ENCODE measurements at regions not wholly inside any gene's neighbourhood (a gene's known extent, or its start where the extent isn't known, plus 50 kb on each side); places are given as distances from the start of the nearest gene placed in this dataset.

DNA sequence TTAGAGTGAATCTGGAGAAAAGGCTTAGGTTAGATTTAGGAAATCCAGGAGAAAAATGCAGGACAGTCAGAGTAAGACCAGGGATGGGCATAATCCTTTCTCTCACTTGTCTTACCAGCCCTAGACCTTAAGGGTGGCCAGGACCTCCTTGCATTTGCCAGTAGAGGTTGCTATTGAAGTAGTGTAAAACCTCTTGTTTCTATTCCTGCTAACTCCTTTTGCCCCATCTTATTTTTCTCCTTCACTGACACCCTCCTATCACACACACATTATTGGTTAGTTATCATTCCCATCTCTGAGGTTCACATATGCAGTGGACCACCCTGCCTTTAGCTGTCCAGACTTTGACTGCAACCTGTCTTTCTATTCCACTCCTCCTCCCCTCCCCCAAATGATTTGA lies 75.0 kb upstream of the MACF1 start:
- no peak overlapping the region for H3K4me3 ChIP-seq (ENCODE audit: low read depth, low read length)
- TF ChIP-seq, protein P1, sequence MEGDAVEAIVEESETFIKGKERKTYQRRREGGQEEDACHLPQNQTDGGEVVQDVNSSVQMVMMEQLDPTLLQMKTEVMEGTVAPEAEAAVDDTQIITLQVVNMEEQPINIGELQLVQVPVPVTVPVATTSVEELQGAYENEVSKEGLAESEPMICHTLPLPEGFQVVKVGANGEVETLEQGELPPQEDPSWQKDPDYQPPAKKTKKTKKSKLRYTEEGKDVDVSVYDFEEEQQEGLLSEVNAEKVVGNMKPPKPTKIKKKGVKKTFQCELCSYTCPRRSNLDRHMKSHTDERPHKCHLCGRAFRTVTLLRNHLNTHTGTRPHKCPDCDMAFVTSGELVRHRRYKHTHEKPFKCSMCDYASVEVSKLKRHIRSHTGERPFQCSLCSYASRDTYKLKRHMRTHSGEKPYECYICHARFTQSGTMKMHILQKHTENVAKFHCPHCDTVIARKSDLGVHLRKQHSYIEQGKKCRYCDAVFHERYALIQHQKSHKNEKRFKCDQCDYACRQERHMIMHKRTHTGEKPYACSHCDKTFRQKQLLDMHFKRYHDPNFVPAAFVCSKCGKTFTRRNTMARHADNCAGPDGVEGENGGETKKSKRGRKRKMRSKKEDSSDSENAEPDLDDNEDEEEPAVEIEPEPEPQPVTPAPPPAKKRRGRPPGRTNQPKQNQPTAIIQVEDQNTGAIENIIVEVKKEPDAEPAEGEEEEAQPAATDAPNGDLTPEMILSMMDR (IDR thresholded peaks at IDR 0.05; ENCODE audit: borderline replicate concordance, insufficient read depth, low read depth, low read length): 0 out of 2 replicates have a peak, but pooled peaks have one; percentile 15

DNA sequence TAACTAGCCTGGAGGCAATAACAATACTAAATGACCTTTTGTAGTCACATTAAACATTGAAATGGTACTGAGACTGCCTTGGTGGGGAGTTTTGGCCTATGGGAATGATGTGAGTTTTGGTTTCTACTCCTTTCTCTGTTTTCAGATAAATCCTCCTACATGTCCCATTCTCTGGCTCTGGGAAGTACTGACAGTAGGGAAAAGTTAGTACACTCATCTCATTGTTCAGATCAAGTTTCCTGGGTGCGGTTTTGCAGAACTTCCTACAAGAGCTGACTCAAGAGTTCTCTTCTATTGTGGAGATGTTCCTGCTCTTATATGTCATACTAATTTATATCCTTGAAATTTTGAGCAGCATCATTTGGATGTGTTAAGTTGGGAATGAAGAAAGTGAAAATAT lies 74.2 kb upstream of the MACF1 start:
- H3K4me3 ChIP-seq (ENCODE audit: low read depth, low read length): no peak overlapping the region
- TF ChIP-seq, protein P1 (IDR thresholded peaks at IDR 0.05; ENCODE audit: borderline replicate concordance, insufficient read depth, low read depth, low read length): no peak

DNA sequence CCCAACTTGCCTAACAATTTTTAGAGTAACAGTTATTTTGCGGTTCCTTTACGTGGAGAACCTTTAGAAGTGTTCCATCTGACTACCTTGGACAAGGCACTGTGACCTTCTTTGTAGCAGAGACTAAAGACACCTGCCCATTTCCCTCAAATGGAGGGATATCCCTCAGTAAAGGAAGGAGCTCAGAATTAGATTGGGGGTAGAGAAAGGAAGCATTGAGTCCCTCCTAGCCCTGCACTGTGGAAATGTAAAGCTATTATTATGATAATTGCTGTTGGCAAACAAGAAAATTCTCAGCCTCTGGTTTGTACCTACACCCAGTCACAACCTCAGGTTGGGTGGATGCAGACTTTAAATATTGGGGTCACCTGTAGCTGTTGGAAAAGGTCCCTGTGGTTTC lies 72.6 kb upstream of the MACF1 start:
- TF ChIP-seq, protein P1 (IDR thresholded peaks at IDR 0.05; ENCODE audit: borderline replicate concordance, insufficient read depth, low read depth, low read length): no peak
- H3K4me3 ChIP-seq (ENCODE audit: low read depth, low read length): no peak overlapping the region

DNA sequence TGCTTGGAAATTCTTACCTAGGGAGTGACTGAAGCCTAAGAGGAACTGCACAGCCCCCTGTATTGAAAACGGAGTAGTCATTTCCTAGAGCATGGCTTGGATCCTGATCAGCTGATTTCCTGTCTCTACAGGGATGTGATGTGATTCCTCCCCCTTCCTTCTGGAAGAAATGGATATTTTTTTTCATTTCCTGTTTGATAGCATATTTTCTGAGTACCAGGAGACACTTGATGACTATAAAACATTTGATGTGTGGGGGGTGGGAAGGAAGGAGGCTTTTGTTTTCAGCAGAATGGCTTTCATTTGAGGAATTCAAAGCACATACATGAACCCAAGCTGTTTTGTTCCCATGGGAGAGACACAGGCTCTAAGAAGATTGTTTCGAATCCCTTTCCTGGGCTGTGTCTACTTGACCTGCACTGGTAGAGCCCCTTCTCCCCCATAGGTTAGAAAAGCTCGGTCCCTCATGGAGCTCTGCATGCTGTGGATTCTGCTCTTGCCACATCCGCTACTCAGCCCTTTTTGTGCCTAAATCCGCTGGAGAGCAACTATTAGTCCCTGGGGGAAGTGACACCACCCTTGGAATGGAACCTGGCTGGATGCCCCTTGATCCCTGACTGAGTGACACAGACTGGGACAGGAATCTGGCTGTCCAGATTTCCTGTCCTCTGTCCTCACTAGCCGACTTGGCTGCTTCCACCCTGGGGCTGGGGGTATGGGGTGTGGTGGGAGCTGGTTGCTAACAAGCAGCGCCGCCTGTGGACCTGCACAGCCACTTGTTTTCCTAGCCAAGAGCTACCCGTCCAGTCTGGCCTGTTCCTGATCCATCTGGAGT lies 71.8 kb upstream of the MACF1 start:
- no peak overlapping the region for H3K4me3 ChIP-seq (ENCODE audit: low read depth, low read length)
- TF ChIP-seq, protein P1 (IDR thresholded peaks at IDR 0.05; ENCODE audit: borderline replicate concordance, insufficient read depth, low read depth, low read length): no peak

DNA sequence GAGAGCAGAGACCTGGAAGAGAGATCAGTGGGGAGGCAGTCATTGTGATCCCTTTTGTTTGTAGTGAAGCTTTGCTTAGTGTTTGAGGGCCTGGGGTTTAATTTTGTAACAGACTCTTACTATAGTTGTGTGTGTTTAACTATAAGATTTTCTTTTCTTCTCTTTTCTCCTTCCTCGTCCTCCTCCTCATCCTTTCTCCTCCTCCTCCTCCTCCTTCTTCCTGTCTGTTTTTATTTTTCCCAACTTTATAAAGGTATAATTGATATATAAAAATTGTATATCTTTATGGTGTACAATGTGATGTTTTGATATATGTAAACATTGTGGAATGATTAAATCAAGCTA lies 71.2 kb upstream of the MACF1 start:
- no peak overlapping the region for H3K4me3 ChIP-seq (ENCODE audit: low read depth, low read length)
- TF ChIP-seq, protein P1 (IDR thresholded peaks at IDR 0.05; ENCODE audit: borderline replicate concordance, insufficient read depth, low read depth, low read length): no peak

DNA sequence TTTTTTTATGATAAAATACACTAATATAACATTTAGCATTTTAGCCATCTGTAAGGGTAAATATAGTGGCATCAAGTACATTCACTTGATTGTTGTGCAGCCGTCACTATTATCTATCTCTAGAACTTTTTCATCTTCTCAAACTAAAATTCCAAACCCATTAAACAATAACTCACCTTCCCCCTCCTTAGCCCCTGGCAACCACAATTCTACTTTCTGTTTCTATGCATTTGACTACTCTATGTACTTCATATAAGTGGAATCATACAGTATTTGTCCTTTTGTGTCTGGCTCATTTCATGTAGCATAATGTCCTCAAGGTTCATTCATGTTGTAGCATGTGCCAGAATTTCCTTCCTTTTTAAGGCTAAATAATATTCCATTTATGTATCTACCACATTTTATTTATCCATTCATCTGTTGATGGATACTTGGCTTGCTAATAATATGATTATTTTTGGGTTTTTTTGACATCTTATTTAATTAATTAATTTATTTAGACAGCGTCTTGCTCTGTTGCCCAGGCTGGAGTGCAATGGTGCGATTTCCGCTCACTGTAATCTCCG lies 69.6 kb upstream of the MACF1 start:
- H3K4me3 ChIP-seq (ENCODE audit: low read depth, low read length): no peak overlapping the region
- TF ChIP-seq, protein P1 (IDR thresholded peaks at IDR 0.05; ENCODE audit: borderline replicate concordance, insufficient read depth, low read depth, low read length): no peak

DNA sequence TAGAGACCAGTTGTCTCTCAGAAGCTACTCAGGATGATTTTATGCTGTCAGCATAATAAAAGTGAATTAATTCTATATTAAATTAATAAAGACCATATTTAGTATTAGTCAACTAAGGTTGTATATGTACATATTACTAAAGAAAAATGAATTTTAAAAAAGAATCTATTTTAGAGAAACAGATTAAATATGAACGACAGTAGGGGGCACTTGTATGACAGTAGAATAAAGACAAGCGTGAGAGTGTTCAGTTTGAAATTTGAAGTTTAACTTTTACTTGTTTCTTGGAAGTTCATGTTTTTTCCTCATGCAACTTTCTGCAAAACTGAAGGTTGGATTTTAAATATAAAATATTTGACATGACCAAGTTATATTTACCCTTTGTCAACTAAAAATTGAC lies 67.9 kb upstream of the MACF1 start:
- TF ChIP-seq, protein P1 (IDR thresholded peaks at IDR 0.05; ENCODE audit: borderline replicate concordance, insufficient read depth, low read depth, low read length): no peak
- no peak overlapping the region for H3K4me3 ChIP-seq (ENCODE audit: low read depth, low read length)

All from GM12875 (cell line).